ENCODE measurements at regions not wholly inside any gene's neighbourhood (a gene's known extent, or its start where the extent isn't known, plus 50 kb on each side); places are given as distances from the start of the nearest gene placed in this dataset.

DNA sequence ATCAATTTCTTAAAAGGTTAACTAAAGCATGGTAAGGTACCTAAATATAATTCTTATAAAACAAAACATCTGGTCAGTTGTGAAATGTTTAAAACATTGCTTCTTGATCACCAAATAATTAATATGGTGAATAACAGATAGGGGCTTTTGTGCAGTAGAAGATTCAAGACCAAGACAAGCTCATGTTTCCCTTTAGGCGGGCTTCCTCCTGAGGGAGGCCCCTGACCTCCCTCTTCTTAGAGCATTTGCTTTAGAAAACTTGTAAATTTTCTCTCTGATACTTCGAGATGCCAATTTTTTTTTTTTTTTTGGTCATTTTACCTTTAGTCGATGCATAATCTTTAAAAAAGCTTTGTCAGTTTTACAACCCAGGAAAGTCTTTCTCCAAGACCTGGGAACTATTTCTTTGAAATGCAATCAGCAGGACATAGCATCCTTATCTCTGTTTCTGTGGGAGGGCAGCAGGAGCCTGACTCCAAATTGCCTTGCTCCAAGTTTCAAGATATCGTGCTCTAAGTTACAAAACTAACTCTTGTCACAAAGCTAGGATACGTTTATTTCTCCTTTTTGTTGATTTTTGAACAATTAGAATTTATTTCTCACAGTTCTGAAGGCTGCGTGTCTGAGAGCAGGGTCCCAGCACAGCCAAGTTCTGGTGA, 66.6 kb upstream of the BICD1 start:
- TF ChIP-seq, protein P1, sequence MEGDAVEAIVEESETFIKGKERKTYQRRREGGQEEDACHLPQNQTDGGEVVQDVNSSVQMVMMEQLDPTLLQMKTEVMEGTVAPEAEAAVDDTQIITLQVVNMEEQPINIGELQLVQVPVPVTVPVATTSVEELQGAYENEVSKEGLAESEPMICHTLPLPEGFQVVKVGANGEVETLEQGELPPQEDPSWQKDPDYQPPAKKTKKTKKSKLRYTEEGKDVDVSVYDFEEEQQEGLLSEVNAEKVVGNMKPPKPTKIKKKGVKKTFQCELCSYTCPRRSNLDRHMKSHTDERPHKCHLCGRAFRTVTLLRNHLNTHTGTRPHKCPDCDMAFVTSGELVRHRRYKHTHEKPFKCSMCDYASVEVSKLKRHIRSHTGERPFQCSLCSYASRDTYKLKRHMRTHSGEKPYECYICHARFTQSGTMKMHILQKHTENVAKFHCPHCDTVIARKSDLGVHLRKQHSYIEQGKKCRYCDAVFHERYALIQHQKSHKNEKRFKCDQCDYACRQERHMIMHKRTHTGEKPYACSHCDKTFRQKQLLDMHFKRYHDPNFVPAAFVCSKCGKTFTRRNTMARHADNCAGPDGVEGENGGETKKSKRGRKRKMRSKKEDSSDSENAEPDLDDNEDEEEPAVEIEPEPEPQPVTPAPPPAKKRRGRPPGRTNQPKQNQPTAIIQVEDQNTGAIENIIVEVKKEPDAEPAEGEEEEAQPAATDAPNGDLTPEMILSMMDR (IDR thresholded peaks at IDR 0.05): no peak
- TF ChIP-seq POLR2A (IDR thresholded peaks at IDR 0.05): no peak
